AG04449 (cell line): ENCODE measurements at regions not wholly inside any gene's neighbourhood (a gene's known extent, or its start where the extent isn't known, plus 50 kb on each side); places are given as distances from the start of the nearest gene placed in this dataset.

Experiments used
- CTCF ChIA-PET: fragments of 350-600 bp; formaldehyde crosslinking; extraction: SDS; loops from one replicate; lab custom pipeline; 2021; ENCODE audit warnings: antibody characterized with exemption; lab: Yijun Ruan, JAX
- POLR2A ChIA-PET: fragments of 400-600, 350-600 bp; formaldehyde crosslinking; extraction: SDS; loops from one replicate; lab custom pipeline; 2020; ENCODE audit warnings: antibody characterized with exemption, inconsistent platforms; lab: Yijun Ruan, JAX
- DNase-seq: peaks from one replicate; pipeline ENCODE4 v3.0.0-alpha.2; 2010; ENCODE audit warnings: low read depth, low spot score
- H3K4me3 ChIP-seq: 2 replicates; pipeline ENCODE4 v1.5.1; 2011; ENCODE audit warnings: low read depth, mild to moderate bottlenecking, control low read depth, low read length
- CTCF ChIP-seq: IDR thresholded peaks from one replicate; pipeline ENCODE4 v1.5.1; 2011; ENCODE audit warnings: mild to moderate bottlenecking, moderate library complexity, low read length, control low read depth, inconsistent platforms; ENCODE audit not compliant: insufficient read depth; ENCODE audit errors: missing control alignments

- ChIA-PET CTCF (interaction anchor here (0.9 to 2.6 kb wide), 6 partner anchors 9 to 213 kb away, joined by 3 to 15 read pairs (median 6); no protein-coding TSS in a partner anchor), POLR2A (interaction anchor here (1.5 to 1.8 kb wide), 2 partner anchors 74 to 125 kb away, joined by 6 to 9 read pairs; partner anchors contain the start of gene GLI2)
- H3K4me3 ChIP-seq, result no peak overlapping the region
- no peak for TF ChIP-seq CTCF
- no peak for DNase-seq
Observed at GRCh38 chr2:120861191-120861575, 125.5 kb downstream of the GLI2 start.

- TF ChIP-seq CTCF, result no peak
- ChIA-PET CTCF (interaction anchor here (0.9 to 5.2 kb wide), 9 partner anchors 9 to 213 kb away, joined by 3 to 20 read pairs (median 4); partner anchors contain the start of gene GLI2), POLR2A (interaction anchor here (1.5 to 1.8 kb wide), 2 partner anchors 73 to 125 kb away, joined by 6 to 9 read pairs; partner anchors contain the start of gene GLI2)
- no peak overlapping the region for H3K4me3 ChIP-seq
- no peak for DNase-seq
Observed at GRCh38 chr2:120861576-120862191, 126.0 kb downstream of the GLI2 start.

- CTCF ChIA-PET, result interaction anchor here (0.9 to 5.2 kb wide), 9 partner anchors 10 to 208 kb away, joined by 3 to 20 read pairs (median 4); partner anchors contain the start of gene GLI2
- DNase-seq, result no peak
- peak; percentile 33 for TF ChIP-seq CTCF
- H3K4me3 ChIP-seq, result no peak overlapping the region
- POLR2A ChIA-PET, result interaction anchor here (1.5 to 1.8 kb wide), 2 partner anchors 72 to 126 kb away, joined by 6 to 9 read pairs; partner anchors contain the start of gene GLI2
Observed at GRCh38 chr2:120862201-120863060, 126.8 kb downstream of the GLI2 start.

GRCh38 chr2:120863146-120863545, 127.5 kb downstream of the GLI2 start:
- ChIA-PET CTCF (interaction anchor here (1.0 to 5.2 kb wide), 3 partner anchors 16 to 208 kb away, joined by 3 to 20 read pairs (median 13); no protein-coding TSS in a partner anchor), POLR2A (interaction anchor here (1.8 kb wide), 1 partner anchor 127 kb away, joined by 9 read pairs; the partner anchor contains the start of gene GLI2)
- DNase-seq, result no peak
- no peak overlapping the region for H3K4me3 ChIP-seq
- TF ChIP-seq CTCF, result no peak

- no peak overlapping the region for H3K4me3 ChIP-seq
- no peak for TF ChIP-seq CTCF
- no peak for DNase-seq
- CTCF ChIA-PET, result interaction anchor here (1.0 to 5.2 kb wide), 3 partner anchors 15 to 207 kb away, joined by 3 to 20 read pairs (median 13); no protein-coding TSS in a partner anchor
- POLR2A ChIA-PET, result interaction anchor here (0.6 kb wide), 1 partner anchor 146 kb away, joined by 3 read pairs; no protein-coding TSS in a partner anchor
Observed at GRCh38 chr2:120863661-120864320, 128.1 kb downstream of the GLI2 start.
